CD4-positive, alpha-beta memory T cell (primary cell): ENCODE measurements at regions not wholly inside any gene's neighbourhood (a gene's known extent, or its start where the extent isn't known, plus 50 kb on each side); places are given as distances from the start of the nearest gene placed in this dataset.

Experiments
- CTCF ChIA-PET: fragments of 350-600 bp; sonication (Branson Sonifier 250); formaldehyde crosslinking; loops from one replicate; lab custom pipeline; 2021; ENCODE audit warnings: inconsistent platforms; ENCODE audit not compliant: partially characterized antibody; lab: Charles Lee
- POLR2A ChIA-PET: fragments of 350-600 bp; sonication (Branson Sonifier 250); formaldehyde crosslinking; loops from one replicate; lab custom pipeline; 2021; ENCODE audit not compliant: partially characterized antibody; lab: Charles Lee
- DNase-seq, 5 donors: peaks; one replicate each; pipeline versions ENCODE4 v3.0.0 to v3.0.0-alpha.2; 2020 to 2022; ENCODE audit warnings: mixed read lengths in 1 of 5
- H3K27ac ChIP-seq: one replicate; pipeline ENCODE4 v1.7.0; 2013; ENCODE audit warnings: low read depth, low read length
- H3K27me3 ChIP-seq: 2 replicates; pipeline ENCODE4 v1.7.0; 2013; ENCODE audit warnings: mild to moderate bottlenecking, low read length, moderate library complexity; ENCODE audit not compliant: insufficient read depth
- H3K36me3 ChIP-seq: 2 replicates; pipeline ENCODE4 v1.7.0; 2013; ENCODE audit warnings: mild to moderate bottlenecking, low read length, moderate library complexity; ENCODE audit not compliant: insufficient read depth
- H3K4me1 ChIP-seq: 2 replicates; pipeline ENCODE4 v1.7.0; 2013; ENCODE audit warnings: mild to moderate bottlenecking, low read length, moderate library complexity; ENCODE audit not compliant: insufficient read depth
- H3K4me3 ChIP-seq, 2 donors: one replicate each; pipeline ENCODE4 v1.7.0; 2013; ENCODE audit warnings: low read length in 2 of 2, mild to moderate bottlenecking in 1 of 2
- H3K9me3 ChIP-seq, 2 donors: one replicate each; pipeline ENCODE4 v1.7.0; 2013; ENCODE audit warnings: low read length in 2 of 2, control low read depth in 1 of 2; ENCODE audit not compliant: control insufficient read depth in 1 of 2
- H3K27ac Mint-ChIP-seq, 7 donors: one replicate each; pipeline ENCODE4 v1.8.0; 2020 to 2021; ENCODE audit warnings: mixed read lengths in 7 of 7, mild to moderate bottlenecking in 6 of 7, inconsistent platforms in 3 of 7, moderate library complexity in 3 of 7
- H3K27me3 Mint-ChIP-seq, 2 donors: one replicate each; pipeline ENCODE4 v1.8.0; 2020 to 2021; ENCODE audit warnings: mixed read lengths in 2 of 2
- H3K36me3 Mint-ChIP-seq, 2 donors: one replicate each; pipeline ENCODE4 v1.8.0; 2020 to 2021; ENCODE audit warnings: mixed read lengths in 2 of 2, inconsistent platforms in 1 of 2, mild to moderate bottlenecking in 1 of 2
- H3K4me1 Mint-ChIP-seq, 4 donors: one replicate each; pipeline ENCODE4 v1.8.0; 2020 to 2021; ENCODE audit warnings: mixed read lengths in 4 of 4, mild to moderate bottlenecking in 1 of 4
- H3K4me3 Mint-ChIP-seq, 8 donors: one replicate each; pipeline ENCODE4 v1.8.0; 2020 to 2021; ENCODE audit warnings: mixed read lengths in 8 of 8, mild to moderate bottlenecking in 7 of 8, moderate library complexity in 6 of 8, inconsistent platforms in 3 of 8
- H3K9me3 Mint-ChIP-seq, 8 donors: one replicate each; pipeline ENCODE4 v1.8.0; 2020 to 2021; ENCODE audit warnings: mixed read lengths in 8 of 8, mild to moderate bottlenecking in 5 of 8, inconsistent platforms in 3 of 8, moderate library complexity in 1 of 8
- intact Hi-C: fragments of 100-400 bp; cut with micrococcal nuclease; formaldehyde crosslinking; loops from one replicate; pipeline ENCODE4 v1.15.1; 2023

- ChIA-PET CTCF (no interaction called here), POLR2A (no interaction called here)
- no peak overlapping the region for H3K4me3 Mint-ChIP-seq
- H3K36me3 ChIP-seq: no peaks in the 10 kb centered on the region
- peaks cover 5 to 6% of the 10 kb centered on the region in 2 donors for H3K27me3 Mint-ChIP-seq
- no peak overlapping the region for H3K27ac Mint-ChIP-seq
- H3K4me3 ChIP-seq: no peak overlapping the region
- no peak for DNase-seq
- no peaks in the 10 kb centered on the region for H3K4me1 ChIP-seq
- H3K4me1 Mint-ChIP-seq: no peaks in the 10 kb centered on the region
- no peaks in the 10 kb centered on the region for H3K9me3 Mint-ChIP-seq
- no peak overlapping the region for H3K27ac ChIP-seq
- intact Hi-C loops: no loop called here
- H3K36me3 Mint-ChIP-seq: no peaks in the 10 kb centered on the region
- no peaks in the 10 kb centered on the region for H3K9me3 ChIP-seq
- no peaks in the 10 kb centered on the region for H3K27me3 ChIP-seq
Measured at GRCh38 chr11:134560566-134561330, 148.7 kb upstream of the B3GAT1 start.

- Histone ChIP-seq H3K36me3 (no peaks in the 10 kb centered on the region), H3K27ac (no peak overlapping the region), H3K9me3 (no peaks in the 10 kb centered on the region), H3K4me1 (no peaks in the 10 kb centered on the region), H3K27me3 (no peaks in the 10 kb centered on the region), H3K4me3 (no peak overlapping the region)
- Mint-ChIP-seq H3K4me3 (peak overlapping the region in 1 of 8 donors; percentile 33), H3K27me3 (peaks cover 5 to 6% of the 10 kb centered on the region in 2 donors), H3K27ac (no peak overlapping the region), H3K9me3 (no peaks in the 10 kb centered on the region), H3K36me3 (no peaks in the 10 kb centered on the region), H3K4me1 (no peaks in the 10 kb centered on the region)
- intact Hi-C loops: no loop called here
- CTCF ChIA-PET: no interaction called here
- POLR2A ChIA-PET: no interaction called here
- DNase-seq: no peak
Measured at GRCh38 chr11:134560066-134560465, 148.0 kb upstream of the B3GAT1 start.

- DNase-seq: no peak
- Histone ChIP-seq H3K27me3 (no peaks in the 10 kb centered on the region), H3K9me3 (no peaks in the 10 kb centered on the region), H3K27ac (no peak overlapping the region), H3K4me1 (no peaks in the 10 kb centered on the region), H3K4me3 (no peak overlapping the region), H3K36me3 (no peaks in the 10 kb centered on the region)
- Mint-ChIP-seq H3K4me1 (no peaks in the 10 kb centered on the region), H3K27ac (no peak overlapping the region), H3K36me3 (no peaks in the 10 kb centered on the region), H3K9me3 (no peaks in the 10 kb centered on the region), H3K27me3 (peaks cover 6 to 7% of the 10 kb centered on the region in 2 donors), H3K4me3 (no peak overlapping the region)
- intact Hi-C loops: no loop called here
- POLR2A ChIA-PET: no interaction called here
- CTCF ChIA-PET: no interaction called here
Measured at GRCh38 chr11:134559602-134559962, 147.5 kb upstream of the B3GAT1 start.

GRCh38 chr11:134558916-134559601, 147.0 kb upstream of the B3GAT1 start:
- Histone ChIP-seq H3K27ac (no peak overlapping the region), H3K36me3 (no peaks in the 10 kb centered on the region), H3K4me1 (no peaks in the 10 kb centered on the region), H3K9me3 (no peaks in the 10 kb centered on the region), H3K27me3 (no peaks in the 10 kb centered on the region), H3K4me3 (no peak overlapping the region)
- Mint-ChIP-seq H3K27me3 (peaks cover 6 to 8% of the 10 kb centered on the region in 2 donors), H3K9me3 (no peaks in the 10 kb centered on the region), H3K36me3 (no peaks in the 10 kb centered on the region), H3K4me3 (no peak overlapping the region), H3K4me1 (no peaks in the 10 kb centered on the region), H3K27ac (no peak overlapping the region)
- POLR2A ChIA-PET: no interaction called here
- intact Hi-C loops: no loop called here
- no peak for DNase-seq
- CTCF ChIA-PET: no interaction called here

- CTCF ChIA-PET: no interaction called here
- no peak overlapping the region for H3K4me3 ChIP-seq
- H3K36me3 ChIP-seq: no peaks in the 10 kb centered on the region
- intact Hi-C loops: no loop called here
- H3K4me1 Mint-ChIP-seq: no peaks in the 10 kb centered on the region
- H3K27me3 Mint-ChIP-seq: peaks cover 5 to 8% of the 10 kb centered on the region in 2 donors
- H3K9me3 ChIP-seq: no peaks in the 10 kb centered on the region
- H3K27ac Mint-ChIP-seq: no peak overlapping the region
- no peak overlapping the region for H3K4me3 Mint-ChIP-seq
- H3K9me3 Mint-ChIP-seq: no peaks in the 10 kb centered on the region
- no peaks in the 10 kb centered on the region for H3K27me3 ChIP-seq
- no peak for DNase-seq
- H3K4me1 ChIP-seq: no peaks in the 10 kb centered on the region
- no peaks in the 10 kb centered on the region for H3K36me3 Mint-ChIP-seq
- no peak overlapping the region for H3K27ac ChIP-seq
- POLR2A ChIA-PET: no interaction called here
Measured at GRCh38 chr11:134558258-134558835, 146.3 kb upstream of the B3GAT1 start.

GRCh38 chr11:134557571-134558257, 145.7 kb upstream of the B3GAT1 start:
- Mint-ChIP-seq H3K4me1 (no peaks in the 10 kb centered on the region), H3K36me3 (no peaks in the 10 kb centered on the region), H3K27ac (no peak overlapping the region), H3K27me3 (peaks cover 7 to 8% of the 10 kb centered on the region in 2 donors), H3K4me3 (no peak overlapping the region), H3K9me3 (no peaks in the 10 kb centered on the region)
- H3K27ac ChIP-seq: no peak overlapping the region
- no peak overlapping the region for H3K4me3 ChIP-seq
- H3K4me1 ChIP-seq: no peaks in the 10 kb centered on the region
- H3K36me3 ChIP-seq: no peaks in the 10 kb centered on the region
- H3K9me3 ChIP-seq: no peaks in the 10 kb centered on the region
- H3K27me3 ChIP-seq: no peaks in the 10 kb centered on the region
- intact Hi-C loops: no loop called here
- ChIA-PET POLR2A (no interaction called here), CTCF (no interaction called here)
- DNase-seq: no peak

- no peaks in the 10 kb centered on the region for H3K9me3 ChIP-seq
- no peaks in the 10 kb centered on the region for H3K36me3 ChIP-seq
- ChIA-PET CTCF (no interaction called here), POLR2A (no interaction called here)
- H3K9me3 Mint-ChIP-seq: no peaks in the 10 kb centered on the region
- peaks cover 7 to 8% of the 10 kb centered on the region in 2 donors for H3K27me3 Mint-ChIP-seq
- no peaks in the 10 kb centered on the region for H3K4me1 Mint-ChIP-seq
- H3K4me3 Mint-ChIP-seq: no peak overlapping the region
- intact Hi-C loops: no loop called here
- H3K27ac Mint-ChIP-seq: no peak overlapping the region
- H3K36me3 Mint-ChIP-seq: no peaks in the 10 kb centered on the region
- no peak for DNase-seq
- H3K27me3 ChIP-seq: no peaks in the 10 kb centered on the region
- no peaks in the 10 kb centered on the region for H3K4me1 ChIP-seq
- no peak overlapping the region for H3K4me3 ChIP-seq
- H3K27ac ChIP-seq: no peak overlapping the region
Measured at GRCh38 chr11:134556186-134556585, 144.1 kb upstream of the B3GAT1 start.
